Ureter (tissue), 1 donor: ENCODE measurements at regions not wholly inside any gene's neighbourhood (a gene's known extent, or its start where the extent isn't known, plus 50 kb on each side); places are given as distances from the start of the nearest gene placed in this dataset.
"Not testable (repeated sequence)": the region's sequence is repeated elsewhere in the genome, so short reads cannot be mapped to it uniquely, and the experiment has no call there.

Experiments used
- DNase-seq: peaks from one replicate; pipeline ENCODE4 v3.0.0-alpha.2; 2020; ENCODE audit warnings: low spot score
- donor health status: DM: yes; HTN: yes; CAD: no.

GRCh38 chr18:34528177-34528576 is 181.9 kb upstream of the DTNA start:
- DNase-seq: no peak

- DNase-seq: no peak
Observed at GRCh38 chr18:34529358-34530335, 180.5 kb upstream of the DTNA start.

- DNase-seq: no peak
Observed at GRCh38 chr18:34531110-34531509, 179.0 kb upstream of the DTNA start.

- DNase-seq: not testable (repeated sequence)
Observed at GRCh38 chr18:34534642-34535041, 175.5 kb upstream of the DTNA start.

GRCh38 chr18:34540897-34541296 is 169.2 kb upstream of the DTNA start:
- DNase-seq: no peak

GRCh38 chr18:34542625-34543024 is 167.5 kb upstream of the DTNA start:
- DNase-seq: no peak

- DNase-seq: no peak
Observed at GRCh38 chr18:34543356-34543755, 166.7 kb upstream of the DTNA start.

- DNase-seq: no peak
Observed at GRCh38 chr18:34543945-34544344, 166.2 kb upstream of the DTNA start.

GRCh38 chr18:34544930-34545329 is 165.2 kb upstream of the DTNA start:
- no peak for DNase-seq

- DNase-seq: no peak
Observed at GRCh38 chr18:34548120-34548972, 161.8 kb upstream of the DTNA start.

GRCh38 chr18:34548973-34549294 is 161.2 kb upstream of the DTNA start:
- no peak for DNase-seq

GRCh38 chr18:34549367-34549766 is 160.7 kb upstream of the DTNA start:
- no peak for DNase-seq

GRCh38 chr18:34550156-34550555 is 159.9 kb upstream of the DTNA start:
- DNase-seq: no peak

- DNase-seq: no peak
Observed at GRCh38 chr18:34550902-34551301, 159.2 kb upstream of the DTNA start.

- no peak for DNase-seq
Observed at GRCh38 chr18:34551824-34552223, 158.3 kb upstream of the DTNA start.

- no peak for DNase-seq
Observed at GRCh38 chr18:34562252-34562870, 147.7 kb upstream of the DTNA start.

GRCh38 chr18:34567857-34568256 is 142.2 kb upstream of the DTNA start:
- no peak for DNase-seq

GRCh38 chr18:34576622-34577021 is 133.5 kb upstream of the DTNA start:
- DNase-seq: no peak

- no peak for DNase-seq
Observed at GRCh38 chr18:34583895-34584294, 126.2 kb upstream of the DTNA start.

- DNase-seq: no peak
Observed at GRCh38 chr18:34590503-34590902, 119.6 kb upstream of the DTNA start.

- no peak for DNase-seq
Observed at GRCh38 chr18:34591920-34592444, 118.1 kb upstream of the DTNA start.

- DNase-seq: no peak
Observed at GRCh38 chr18:34592481-34592880, 117.6 kb upstream of the DTNA start.
